ENCODE measurements at regions not wholly inside any gene's neighbourhood (a gene's known extent, or its start where the extent isn't known, plus 50 kb on each side); places are given as distances from the start of the nearest gene placed in this dataset.

- Histone ChIP-seq H3K36me3 (ENCODE audit: control insufficient read depth in 2 of 2, insufficient read depth in 2 of 2, low read length in 2 of 2) (no peaks in the 10 kb centered on the region), H3K4me3 (ENCODE audit: low read length in 2 of 2) (no peak overlapping the region), H3K9ac (ENCODE audit: low read length in 2 of 2) (no peak overlapping the region), H3K4me1 (ENCODE audit: control insufficient read depth, insufficient read depth, low read length) (no peaks in the 10 kb centered on the region), H3K27ac (ENCODE audit: low read length) (no peak overlapping the region), H3K9me3 (ENCODE audit: control insufficient read depth in 2 of 2, low read length in 2 of 2) (no peaks in the 10 kb centered on the region), H3K27me3 (ENCODE audit: control insufficient read depth in 1 of 2, insufficient read depth in 2 of 2, low read length in 2 of 2) (peaks cover 9 to 16% of the 10 kb centered on the region in 2 donors)
Observed at GRCh38 chr1:36722871-36723270, 240.2 kb upstream of the CSF3R start.

DNA sequence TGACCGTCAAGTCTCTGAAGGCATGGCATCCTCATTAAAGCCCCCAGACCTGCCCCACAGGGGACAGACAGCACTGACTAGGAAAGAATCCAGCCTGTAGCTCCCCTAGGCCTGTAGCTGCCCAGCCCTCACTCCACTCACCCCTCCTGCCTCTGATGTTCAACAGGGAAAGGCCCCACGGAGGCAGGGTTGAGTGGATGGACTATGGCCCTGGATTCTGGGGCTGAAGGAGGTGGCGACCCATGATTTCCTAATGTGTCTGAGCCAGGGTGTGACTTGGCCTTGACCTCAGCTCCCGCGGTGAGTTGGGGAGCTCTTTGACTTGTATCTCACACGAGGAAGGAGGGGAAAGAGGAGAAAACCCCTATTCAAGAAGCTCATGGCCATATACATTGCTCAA lies 238.5 kb upstream of the CSF3R start:
- Histone ChIP-seq H3K27ac (ENCODE audit: low read length) (no peak overlapping the region), H3K4me1 (ENCODE audit: control insufficient read depth, insufficient read depth, low read length) (no peaks in the 10 kb centered on the region), H3K36me3 (ENCODE audit: control insufficient read depth in 2 of 2, insufficient read depth in 2 of 2, low read length in 2 of 2) (no peaks in the 10 kb centered on the region), H3K9ac (ENCODE audit: low read length in 2 of 2) (no peak overlapping the region), H3K27me3 (ENCODE audit: control insufficient read depth in 1 of 2, insufficient read depth in 2 of 2, low read length in 2 of 2) (peaks cover 9 to 16% of the 10 kb centered on the region in 2 donors), H3K9me3 (ENCODE audit: control insufficient read depth in 2 of 2, low read length in 2 of 2) (no peaks in the 10 kb centered on the region), H3K4me3 (ENCODE audit: low read length in 2 of 2) (no peak overlapping the region)

DNA sequence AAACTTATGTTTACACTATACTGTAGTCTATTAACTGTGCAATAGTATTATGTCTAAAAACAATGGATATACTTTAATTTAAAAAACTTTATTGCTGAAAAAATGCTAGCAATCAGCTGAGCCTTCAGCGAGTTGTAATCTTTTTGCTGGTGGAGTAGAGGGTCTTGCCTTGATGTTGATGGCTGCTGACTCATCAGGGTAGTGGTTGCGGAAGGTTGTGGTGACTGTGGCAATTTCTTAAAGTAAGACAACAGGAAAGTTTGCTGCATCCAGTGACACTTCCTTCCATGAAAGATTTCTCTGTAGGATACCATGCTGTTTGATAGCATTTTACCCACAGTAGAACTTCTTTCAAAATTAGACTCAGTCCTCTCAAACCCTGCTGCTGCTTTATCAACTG lies 234.7 kb upstream of the CSF3R start:
- H3K27me3 ChIP-seq (ENCODE audit: control insufficient read depth in 1 of 2, insufficient read depth in 2 of 2, low read length in 2 of 2): peaks cover 9 to 13% of the 10 kb centered on the region in 2 donors
- no peak overlapping the region for H3K4me3 ChIP-seq (ENCODE audit: low read length in 2 of 2)
- H3K9me3 ChIP-seq (ENCODE audit: control insufficient read depth in 2 of 2, low read length in 2 of 2): no peaks in the 10 kb centered on the region
- H3K9ac ChIP-seq (ENCODE audit: low read length in 2 of 2): no peak overlapping the region
- H3K36me3 ChIP-seq (ENCODE audit: control insufficient read depth in 2 of 2, insufficient read depth in 2 of 2, low read length in 2 of 2): no peaks in the 10 kb centered on the region
- H3K27ac ChIP-seq (ENCODE audit: low read length): no peak overlapping the region
- no peaks in the 10 kb centered on the region for H3K4me1 ChIP-seq (ENCODE audit: control insufficient read depth, insufficient read depth, low read length)

DNA sequence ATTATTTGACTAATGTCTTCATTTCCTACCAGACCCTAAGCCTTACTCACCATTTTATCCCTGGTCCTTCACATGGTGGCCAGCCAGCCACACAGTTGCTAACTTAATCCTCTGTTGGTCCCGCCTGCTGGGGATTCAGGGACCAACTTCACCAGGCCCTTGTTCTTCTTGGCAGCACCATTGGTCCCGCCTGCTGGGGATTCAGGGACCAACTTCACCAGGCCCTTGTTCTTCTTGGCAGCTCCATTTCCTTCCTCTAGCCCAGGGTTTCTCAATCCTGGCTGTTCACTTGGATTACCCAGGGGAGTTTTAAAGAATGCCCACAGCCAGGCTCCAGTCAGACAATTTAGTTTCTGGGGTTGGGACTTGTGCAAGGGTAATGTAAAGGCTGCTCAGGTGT lies 233.1 kb upstream of the CSF3R start:
- Histone ChIP-seq H3K4me3 (ENCODE audit: low read length in 2 of 2) (no peak overlapping the region), H3K4me1 (ENCODE audit: control insufficient read depth, insufficient read depth, low read length) (no peaks in the 10 kb centered on the region), H3K9ac (ENCODE audit: low read length in 2 of 2) (no peak overlapping the region), H3K9me3 (ENCODE audit: control insufficient read depth in 2 of 2, low read length in 2 of 2) (no peaks in the 10 kb centered on the region), H3K27me3 (ENCODE audit: control insufficient read depth in 1 of 2, insufficient read depth in 2 of 2, low read length in 2 of 2) (peaks cover 9% of the 10 kb centered on the region in 2 donors), H3K36me3 (ENCODE audit: control insufficient read depth in 2 of 2, insufficient read depth in 2 of 2, low read length in 2 of 2) (no peaks in the 10 kb centered on the region), H3K27ac (ENCODE audit: low read length) (no peak overlapping the region)

DNA sequence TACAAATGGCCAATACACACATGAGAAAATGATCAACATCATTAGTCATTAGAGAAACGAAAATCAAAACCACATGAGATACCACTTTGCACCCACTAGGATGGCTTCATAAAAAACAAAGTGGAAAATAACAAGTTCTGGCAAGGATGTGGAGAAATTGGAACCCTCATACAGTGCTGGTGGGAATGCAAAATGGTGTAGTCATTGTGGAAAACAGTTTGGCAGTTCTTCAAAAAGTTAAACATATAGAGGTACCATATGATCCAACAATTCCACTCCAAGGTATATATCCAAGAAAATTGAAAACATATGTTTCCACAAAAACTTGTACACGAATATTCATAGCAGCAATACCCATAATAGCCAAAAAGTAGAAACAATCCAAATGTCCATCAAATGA lies 231.6 kb upstream of the CSF3R start:
- no peaks in the 10 kb centered on the region for H3K4me1 ChIP-seq (ENCODE audit: control insufficient read depth, insufficient read depth, low read length)
- H3K4me3 ChIP-seq (ENCODE audit: low read length in 2 of 2): no peak overlapping the region
- H3K27ac ChIP-seq (ENCODE audit: low read length): no peak overlapping the region
- H3K9me3 ChIP-seq (ENCODE audit: control insufficient read depth in 2 of 2, low read length in 2 of 2): no peaks in the 10 kb centered on the region
- H3K9ac ChIP-seq (ENCODE audit: low read length in 2 of 2): no peak overlapping the region
- no peaks in the 10 kb centered on the region for H3K36me3 ChIP-seq (ENCODE audit: control insufficient read depth in 2 of 2, insufficient read depth in 2 of 2, low read length in 2 of 2)
- peaks cover 9 to 14% of the 10 kb centered on the region in 2 donors for H3K27me3 ChIP-seq (ENCODE audit: control insufficient read depth in 1 of 2, insufficient read depth in 2 of 2, low read length in 2 of 2)

DNA sequence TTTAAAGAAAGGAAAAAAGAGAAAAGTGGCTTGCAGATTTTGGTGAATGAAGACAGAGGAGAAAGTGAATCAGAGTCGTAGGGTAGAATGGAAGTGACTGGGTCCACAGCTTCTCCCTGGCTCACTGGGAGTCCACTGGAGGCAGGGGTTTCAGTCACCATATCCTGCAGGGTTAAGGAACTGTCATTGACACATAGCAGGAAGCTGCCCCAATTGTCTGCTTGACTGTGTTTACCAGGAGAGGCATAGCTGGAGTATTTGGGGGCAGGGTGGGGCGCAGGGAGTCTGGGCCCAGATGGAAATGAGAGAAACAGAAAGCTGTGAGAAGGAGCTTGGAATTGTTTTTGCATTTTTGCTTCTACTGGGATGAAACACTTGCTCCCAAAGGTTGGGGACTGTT lies 228.8 kb upstream of the CSF3R start:
- no peak overlapping the region for H3K9ac ChIP-seq (ENCODE audit: low read length in 2 of 2)
- H3K4me1 ChIP-seq (ENCODE audit: control insufficient read depth, insufficient read depth, low read length): no peaks in the 10 kb centered on the region
- peaks cover 19 to 22% of the 10 kb centered on the region in 2 donors for H3K27me3 ChIP-seq (ENCODE audit: control insufficient read depth in 1 of 2, insufficient read depth in 2 of 2, low read length in 2 of 2)
- no peaks in the 10 kb centered on the region for H3K9me3 ChIP-seq (ENCODE audit: control insufficient read depth in 2 of 2, low read length in 2 of 2)
- no peak overlapping the region for H3K4me3 ChIP-seq (ENCODE audit: low read length in 2 of 2)
- H3K27ac ChIP-seq (ENCODE audit: low read length): no peak overlapping the region
- H3K36me3 ChIP-seq (ENCODE audit: control insufficient read depth in 2 of 2, insufficient read depth in 2 of 2, low read length in 2 of 2): no peaks in the 10 kb centered on the region

DNA sequence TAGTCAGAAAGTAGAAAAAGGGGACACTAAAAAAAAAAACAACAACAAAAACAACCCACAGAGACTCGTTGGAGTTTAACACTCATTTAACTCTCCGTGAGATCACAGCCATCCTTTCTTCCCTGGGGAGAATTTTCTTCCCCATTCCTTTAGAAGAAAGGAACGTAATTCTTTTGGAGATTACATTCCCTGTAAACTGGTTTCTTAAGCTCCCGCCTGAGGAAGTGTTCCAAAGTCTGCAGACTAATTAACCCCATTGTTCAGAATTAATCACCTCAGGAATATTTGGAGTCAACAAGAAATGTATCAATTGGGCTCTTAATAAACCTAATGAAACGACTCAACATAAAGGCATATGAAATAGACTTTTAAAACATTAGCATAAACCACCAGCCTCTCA lies 228.2 kb upstream of the CSF3R start:
- H3K27me3 ChIP-seq (ENCODE audit: control insufficient read depth in 1 of 2, insufficient read depth in 2 of 2, low read length in 2 of 2): peaks cover 22 to 23% of the 10 kb centered on the region in 2 donors

DNA sequence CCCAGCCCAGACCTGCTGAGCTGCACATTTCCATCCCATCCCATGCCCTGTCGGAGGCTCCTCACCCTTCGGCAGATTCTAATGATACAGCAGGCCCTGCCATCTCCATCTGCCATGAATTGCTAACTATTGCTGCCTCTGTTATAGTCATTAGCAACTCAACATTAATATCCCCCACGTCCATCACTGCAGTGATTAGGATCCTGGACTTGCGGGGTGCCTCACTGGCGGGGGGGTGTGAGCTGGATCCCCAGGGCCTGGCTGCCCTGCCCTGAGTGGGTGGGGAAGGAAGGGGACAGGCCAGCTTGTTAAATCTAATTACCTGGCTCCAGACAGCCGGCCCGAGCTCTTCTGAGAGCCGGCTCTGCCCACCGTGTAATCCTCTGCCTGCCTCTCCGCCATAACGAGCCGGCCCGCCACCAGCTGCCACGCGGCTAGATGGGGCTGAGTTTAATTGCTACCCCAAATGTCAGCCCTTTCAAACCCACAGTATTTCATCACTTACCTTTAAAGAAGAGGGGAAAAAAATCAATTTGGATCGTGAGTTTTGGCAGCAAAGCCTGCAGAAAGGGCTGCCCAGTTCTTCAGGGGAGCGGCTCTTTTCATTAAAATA lies 227.3 kb upstream of the CSF3R start:
- H3K9ac ChIP-seq (ENCODE audit: low read length in 2 of 2): no peak overlapping the region
- H3K4me3 ChIP-seq (ENCODE audit: low read length in 2 of 2): no peak overlapping the region
- H3K27ac ChIP-seq (ENCODE audit: low read length): no peak overlapping the region
- H3K4me1 ChIP-seq (ENCODE audit: control insufficient read depth, insufficient read depth, low read length): no peaks in the 10 kb centered on the region
- no peaks in the 10 kb centered on the region for H3K36me3 ChIP-seq (ENCODE audit: control insufficient read depth in 2 of 2, insufficient read depth in 2 of 2, low read length in 2 of 2)
- H3K27me3 ChIP-seq (ENCODE audit: control insufficient read depth in 1 of 2, insufficient read depth in 2 of 2, low read length in 2 of 2): peaks cover 27% of the 10 kb centered on the region in 2 donors
- H3K9me3 ChIP-seq (ENCODE audit: control insufficient read depth in 2 of 2, low read length in 2 of 2): no peaks in the 10 kb centered on the region

More for the DNA sequence above, 228.2 kb upstream of the CSF3R start:
- H3K36me3 ChIP-seq (ENCODE audit: control insufficient read depth in 2 of 2, insufficient read depth in 2 of 2, low read length in 2 of 2): no peaks in the 10 kb centered on the region
- no peaks in the 10 kb centered on the region for H3K9me3 ChIP-seq (ENCODE audit: control insufficient read depth in 2 of 2, low read length in 2 of 2)
- no peak overlapping the region for H3K4me3 ChIP-seq (ENCODE audit: low read length in 2 of 2)
- no peak overlapping the region for H3K9ac ChIP-seq (ENCODE audit: low read length in 2 of 2)
- H3K4me1 ChIP-seq (ENCODE audit: control insufficient read depth, insufficient read depth, low read length): no peaks in the 10 kb centered on the region
- no peak overlapping the region for H3K27ac ChIP-seq (ENCODE audit: low read length)

DNA sequence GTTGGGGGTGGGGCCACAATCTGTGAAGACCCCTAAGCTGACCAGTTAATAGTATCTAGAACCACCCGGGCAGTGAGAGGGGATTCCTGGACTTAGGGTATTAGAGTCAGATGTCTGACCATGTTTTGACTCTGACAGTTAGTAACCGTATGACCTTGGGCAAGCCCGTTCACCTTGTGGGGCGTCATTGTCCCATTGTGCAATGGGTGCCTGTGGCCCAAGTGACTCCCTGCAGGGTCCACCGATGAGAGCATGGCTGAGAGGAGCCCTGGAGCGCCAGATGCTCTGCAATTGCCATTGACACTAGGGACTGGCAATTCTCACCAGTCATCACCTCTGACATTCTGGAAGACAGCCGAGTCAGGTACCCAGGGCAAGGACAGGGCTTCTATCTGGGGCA lies 225.9 kb upstream of the CSF3R start:
- no peaks in the 10 kb centered on the region for H3K9me3 ChIP-seq (ENCODE audit: control insufficient read depth in 2 of 2, low read length in 2 of 2)
- H3K27me3 ChIP-seq (ENCODE audit: control insufficient read depth in 1 of 2, insufficient read depth in 2 of 2, low read length in 2 of 2): peaks cover 27 to 36% of the 10 kb centered on the region in 2 donors
- H3K4me1 ChIP-seq (ENCODE audit: control insufficient read depth, insufficient read depth, low read length): no peaks in the 10 kb centered on the region
- no peak overlapping the region for H3K27ac ChIP-seq (ENCODE audit: low read length)
- H3K9ac ChIP-seq (ENCODE audit: low read length in 2 of 2): no peak overlapping the region
- H3K36me3 ChIP-seq (ENCODE audit: control insufficient read depth in 2 of 2, insufficient read depth in 2 of 2, low read length in 2 of 2): no peaks in the 10 kb centered on the region
- H3K4me3 ChIP-seq (ENCODE audit: low read length in 2 of 2): no peak overlapping the region

DNA sequence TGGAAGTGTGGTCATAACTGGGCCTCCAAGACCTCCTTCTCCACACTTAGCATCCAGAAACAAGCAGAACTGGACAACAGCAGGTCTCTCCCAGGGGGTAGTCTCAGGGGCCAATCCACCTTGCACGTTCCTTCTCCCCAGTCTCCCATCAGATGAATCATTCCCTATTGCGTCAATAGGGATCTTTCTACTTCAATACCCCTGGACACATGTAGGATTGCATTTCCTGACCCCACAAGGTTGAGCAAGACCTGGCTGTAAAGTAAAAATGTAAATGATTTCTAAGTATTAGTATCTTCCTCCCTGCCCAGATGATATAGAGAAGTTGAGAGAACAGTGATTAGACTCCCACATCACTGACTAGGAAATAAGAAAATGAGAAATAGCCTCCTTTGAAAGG lies 224.5 kb upstream of the CSF3R start:
- Histone ChIP-seq H3K4me1 (ENCODE audit: control insufficient read depth, insufficient read depth, low read length) (no peaks in the 10 kb centered on the region), H3K27ac (ENCODE audit: low read length) (no peak overlapping the region), H3K36me3 (ENCODE audit: control insufficient read depth in 2 of 2, insufficient read depth in 2 of 2, low read length in 2 of 2) (no peaks in the 10 kb centered on the region), H3K27me3 (ENCODE audit: control insufficient read depth in 1 of 2, insufficient read depth in 2 of 2, low read length in 2 of 2) (peaks cover 24 to 41% of the 10 kb centered on the region in 2 donors), H3K9me3 (ENCODE audit: control insufficient read depth in 2 of 2, low read length in 2 of 2) (no peaks in the 10 kb centered on the region), H3K9ac (ENCODE audit: low read length in 2 of 2) (no peak overlapping the region), H3K4me3 (ENCODE audit: low read length in 2 of 2) (no peak overlapping the region)

GRCh38 chr1:36706416-36706815 lies 223.7 kb upstream of the CSF3R start:
- Histone ChIP-seq H3K36me3 (ENCODE audit: control insufficient read depth in 2 of 2, insufficient read depth in 2 of 2, low read length in 2 of 2) (no peaks in the 10 kb centered on the region), H3K4me3 (ENCODE audit: low read length in 2 of 2) (no peak overlapping the region), H3K9ac (ENCODE audit: low read length in 2 of 2) (no peak overlapping the region), H3K27ac (ENCODE audit: low read length) (no peak overlapping the region), H3K9me3 (ENCODE audit: control insufficient read depth in 2 of 2, low read length in 2 of 2) (no peaks in the 10 kb centered on the region), H3K27me3 (ENCODE audit: control insufficient read depth in 1 of 2, insufficient read depth in 2 of 2, low read length in 2 of 2) (peaks cover 20 to 38% of the 10 kb centered on the region in 2 donors), H3K4me1 (ENCODE audit: control insufficient read depth, insufficient read depth, low read length) (no peaks in the 10 kb centered on the region)

Data from stomach smooth muscle (tissue), 2 donors.